ENCODE measurements at regions not wholly inside any gene's neighbourhood (a gene's known extent, or its start where the extent isn't known, plus 50 kb on each side); places are given as distances from the start of the nearest gene placed in this dataset.

- H3K9me3 ChIP-seq (replicated peaks; ENCODE audit: control insufficient read depth, insufficient read depth, low read length), result no peaks in the 10 kb centered on the region
- CTCF ChIA-PET, result interaction anchor here (0.7 kb wide), 1 partner anchor 17 kb away, joined by 3 read pairs; no protein-coding TSS in a partner anchor
- in situ Hi-C loops (cut with MboI) (no loop called here), intact Hi-C loops (cut with micrococcal nuclease; ENCODE audit: unreplicated experiment) (no loop called here)
- no peak overlapping the region for H2AFZ ChIP-seq (ENCODE audit: control insufficient read depth, low read depth, low read length)
- H4K20me1 ChIP-seq (ENCODE audit: control insufficient read depth, insufficient read depth), result no peaks in the 10 kb centered on the region
- no peaks in the 10 kb centered on the region for H3K27me3 ChIP-seq (replicated peaks in 1 of 2; ENCODE audit: control insufficient read depth in 2 of 2, insufficient read depth in 2 of 2, low read length in 1 of 2)
- no peak for ATAC-seq
- H3K36me3 ChIP-seq (ENCODE audit: control insufficient read depth in 2 of 2, insufficient read depth in 2 of 2, low read length in 1 of 2), result no peaks in the 10 kb centered on the region
- no TSS peak for BruUV-seq (replicated peaks)
- H3K4me3 ChIP-seq, result no peak overlapping the region
- POLR2A ChIA-PET, result no interaction called here
- SMC1A ChIA-PET (ENCODE audit: uncharacterized antibody, unreplicated experiment), result no interaction called here
- DNase-seq (ENCODE audit: low read depth, low spot score), result no peak
- TF ChIP-seq BCL11A (IDR thresholded peaks at IDR 0.05; ENCODE audit: low read depth, low read length) (no peak), SUZ12 (IDR thresholded peaks at IDR 0.05; ENCODE audit: unreplicated experiment) (no peak), POU2F2 (IDR thresholded peaks at IDR 0.05; ENCODE audit: borderline replicate concordance, low read depth, low read length) (no peak), ZNF274 (IDR thresholded peaks at IDR 0.05; ENCODE audit: insufficient read depth, insufficient read length) (no peak), WRNIP1 (IDR thresholded peaks at IDR 0.05; ENCODE audit: borderline replicate concordance, low read depth, low read length) (no peak), CBX5 (IDR thresholded peaks at IDR 0.05; ENCODE audit: low read depth) (no peak), ELK1 (IDR thresholded peaks at IDR 0.05; ENCODE audit: low read depth, low read length) (no peak), HDAC2 (IDR thresholded peaks at IDR 0.05) (no peak), SMC3 (IDR thresholded peaks at IDR 0.05; ENCODE audit: borderline replicate concordance, low read length) (no peak), MXI1 (IDR thresholded peaks at IDR 0.05; ENCODE audit: low read depth, low read length) (no peak), EZH2 (IDR thresholded peaks at IDR 0.05; ENCODE audit: borderline replicate concordance, control insufficient read depth, low read depth, low read length) (no peak), HDGF (IDR thresholded peaks at IDR 0.05) (no peak), RAD21 (IDR thresholded peaks at IDR 0.05; ENCODE audit: insufficient read depth, low read depth, low read length) (no peak)
- TF ChIP-seq, protein P1, sequence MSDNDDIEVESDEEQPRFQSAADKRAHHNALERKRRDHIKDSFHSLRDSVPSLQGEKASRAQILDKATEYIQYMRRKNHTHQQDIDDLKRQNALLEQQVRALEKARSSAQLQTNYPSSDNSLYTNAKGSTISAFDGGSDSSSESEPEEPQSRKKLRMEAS (IDR thresholded peaks at IDR 0.05; ENCODE audit: low read depth, low read length), result no peak
- TF ChIP-seq, protein P2, sequence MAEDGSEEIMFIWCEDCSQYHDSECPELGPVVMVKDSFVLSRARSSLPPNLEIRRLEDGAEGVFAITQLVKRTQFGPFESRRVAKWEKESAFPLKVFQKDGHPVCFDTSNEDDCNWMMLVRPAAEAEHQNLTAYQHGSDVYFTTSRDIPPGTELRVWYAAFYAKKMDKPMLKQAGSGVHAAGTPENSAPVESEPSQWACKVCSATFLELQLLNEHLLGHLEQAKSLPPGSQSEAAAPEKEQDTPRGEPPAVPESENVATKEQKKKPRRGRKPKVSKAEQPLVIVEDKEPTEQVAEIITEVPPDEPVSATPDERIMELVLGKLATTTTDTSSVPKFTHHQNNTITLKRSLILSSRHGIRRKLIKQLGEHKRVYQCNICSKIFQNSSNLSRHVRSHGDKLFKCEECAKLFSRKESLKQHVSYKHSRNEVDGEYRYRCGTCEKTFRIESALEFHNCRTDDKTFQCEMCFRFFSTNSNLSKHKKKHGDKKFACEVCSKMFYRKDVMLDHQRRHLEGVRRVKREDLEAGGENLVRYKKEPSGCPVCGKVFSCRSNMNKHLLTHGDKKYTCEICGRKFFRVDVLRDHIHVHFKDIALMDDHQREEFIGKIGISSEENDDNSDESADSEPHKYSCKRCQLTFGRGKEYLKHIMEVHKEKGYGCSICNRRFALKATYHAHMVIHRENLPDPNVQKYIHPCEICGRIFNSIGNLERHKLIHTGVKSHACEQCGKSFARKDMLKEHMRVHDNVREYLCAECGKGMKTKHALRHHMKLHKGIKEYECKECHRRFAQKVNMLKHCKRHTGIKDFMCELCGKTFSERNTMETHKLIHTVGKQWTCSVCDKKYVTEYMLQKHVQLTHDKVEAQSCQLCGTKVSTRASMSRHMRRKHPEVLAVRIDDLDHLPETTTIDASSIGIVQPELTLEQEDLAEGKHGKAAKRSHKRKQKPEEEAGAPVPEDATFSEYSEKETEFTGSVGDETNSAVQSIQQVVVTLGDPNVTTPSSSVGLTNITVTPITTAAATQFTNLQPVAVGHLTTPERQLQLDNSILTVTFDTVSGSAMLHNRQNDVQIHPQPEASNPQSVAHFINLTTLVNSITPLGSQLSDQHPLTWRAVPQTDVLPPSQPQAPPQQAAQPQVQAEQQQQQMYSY (CRISPR knock-in tag; IDR thresholded peaks at IDR 0.05), result no peak
- 25% methylated on average over 3 of the region's 3 CpGs for WGBS (ENCODE audit: insufficient coverage, insufficient replicate concordance, low lambda C conversion rate, missing lambda C conversion rate)
- RAD21 ChIA-PET (ENCODE audit: unreplicated experiment), result no interaction called here
- no peaks in the 10 kb centered on the region for H3K79me2 ChIP-seq (ENCODE audit: control insufficient read depth, insufficient read depth, low read length)
- H3K27ac ChIP-seq (ENCODE audit: control insufficient read depth, insufficient read depth), result no peak overlapping the region
- FAIRE-seq, result no peak
- H3K4me1 ChIP-seq (ENCODE audit: control insufficient read depth, insufficient read depth, low read length), result no peaks in the 10 kb centered on the region
- H3K4me2 ChIP-seq (ENCODE audit: control insufficient read depth, insufficient read depth), result no peak overlapping the region
- no peak overlapping the region for H3K9ac ChIP-seq (ENCODE audit: control insufficient read depth, insufficient read depth, low read length)
Measured at GRCh38 chr10:28837613-28838390, 160.5 kb downstream of the BAMBI start.

Data from GM12878 (cell line).